ENCODE measurements at regions not wholly inside any gene's neighbourhood (a gene's known extent, or its start where the extent isn't known, plus 50 kb on each side); places are given as distances from the start of the nearest gene placed in this dataset.
"Not testable (repeated sequence)": the region's sequence is repeated elsewhere in the genome, so short reads cannot be mapped to it uniquely, and the experiment has no call there.

DNA sequence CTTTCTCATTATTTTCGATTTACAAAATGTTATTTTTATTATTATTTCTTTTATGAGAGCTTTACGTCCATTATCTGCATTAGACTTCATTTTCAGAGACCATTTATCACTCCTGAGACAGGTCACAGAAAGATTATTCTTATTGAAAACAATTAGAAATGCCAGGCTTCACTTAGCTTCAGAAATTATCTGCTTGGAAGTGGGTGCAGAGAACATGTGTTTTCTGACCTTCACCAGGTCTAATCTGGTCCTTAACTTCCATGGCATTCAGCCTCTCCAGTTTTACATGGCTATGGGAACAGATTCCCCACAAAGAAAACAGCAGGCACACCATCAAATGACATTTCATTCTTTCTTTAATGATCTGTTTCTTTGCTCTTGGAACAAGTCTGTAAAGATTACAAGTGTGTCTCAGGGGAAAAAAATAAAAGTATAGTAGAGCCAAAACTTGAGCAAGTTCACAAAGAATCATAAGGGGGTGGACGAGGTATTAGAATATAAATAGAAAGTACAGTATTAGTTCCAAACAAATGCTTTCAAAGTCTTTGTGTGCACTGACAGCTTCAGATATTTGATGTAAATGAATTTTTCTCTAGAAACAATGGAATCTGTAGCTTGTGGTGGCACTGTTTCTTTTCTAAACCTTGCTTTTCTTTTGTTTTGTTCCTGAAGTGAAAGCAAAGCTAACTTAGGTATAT is 294.2 kb upstream of the MEIS2 start:
- TF ChIP-seq, protein P1, sequence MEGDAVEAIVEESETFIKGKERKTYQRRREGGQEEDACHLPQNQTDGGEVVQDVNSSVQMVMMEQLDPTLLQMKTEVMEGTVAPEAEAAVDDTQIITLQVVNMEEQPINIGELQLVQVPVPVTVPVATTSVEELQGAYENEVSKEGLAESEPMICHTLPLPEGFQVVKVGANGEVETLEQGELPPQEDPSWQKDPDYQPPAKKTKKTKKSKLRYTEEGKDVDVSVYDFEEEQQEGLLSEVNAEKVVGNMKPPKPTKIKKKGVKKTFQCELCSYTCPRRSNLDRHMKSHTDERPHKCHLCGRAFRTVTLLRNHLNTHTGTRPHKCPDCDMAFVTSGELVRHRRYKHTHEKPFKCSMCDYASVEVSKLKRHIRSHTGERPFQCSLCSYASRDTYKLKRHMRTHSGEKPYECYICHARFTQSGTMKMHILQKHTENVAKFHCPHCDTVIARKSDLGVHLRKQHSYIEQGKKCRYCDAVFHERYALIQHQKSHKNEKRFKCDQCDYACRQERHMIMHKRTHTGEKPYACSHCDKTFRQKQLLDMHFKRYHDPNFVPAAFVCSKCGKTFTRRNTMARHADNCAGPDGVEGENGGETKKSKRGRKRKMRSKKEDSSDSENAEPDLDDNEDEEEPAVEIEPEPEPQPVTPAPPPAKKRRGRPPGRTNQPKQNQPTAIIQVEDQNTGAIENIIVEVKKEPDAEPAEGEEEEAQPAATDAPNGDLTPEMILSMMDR (conservative IDR thresholded peaks at IDR 0.05; ENCODE audit: low read depth, low read length), result no peak
- no peak overlapping the region for H3K4me3 ChIP-seq (ENCODE audit: low read depth, low read length)
- no peak for DNase-seq (ENCODE audit: low read depth)

DNA sequence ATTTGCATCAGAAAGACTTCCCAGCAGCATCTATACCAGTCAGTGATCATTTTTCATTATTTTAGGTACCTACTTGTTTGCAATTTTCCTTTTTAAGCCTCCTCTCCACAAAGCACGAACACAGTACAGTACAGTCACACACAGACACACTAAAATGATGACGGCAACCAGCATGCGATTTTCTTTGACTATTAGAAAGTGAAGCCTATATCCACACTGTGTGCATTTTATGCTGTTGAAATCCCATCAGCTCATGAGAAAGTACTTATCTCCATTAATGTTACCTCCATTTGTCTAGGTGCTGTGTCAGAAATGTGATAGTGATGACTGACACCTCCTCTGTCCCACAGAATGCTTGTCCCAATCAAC is 294.7 kb upstream of the MEIS2 start:
- TF ChIP-seq, protein P1 (conservative IDR thresholded peaks at IDR 0.05; ENCODE audit: low read depth, low read length), result no peak
- H3K4me3 ChIP-seq (ENCODE audit: low read depth, low read length), result no peak overlapping the region
- no peak for DNase-seq (ENCODE audit: low read depth)

DNA sequence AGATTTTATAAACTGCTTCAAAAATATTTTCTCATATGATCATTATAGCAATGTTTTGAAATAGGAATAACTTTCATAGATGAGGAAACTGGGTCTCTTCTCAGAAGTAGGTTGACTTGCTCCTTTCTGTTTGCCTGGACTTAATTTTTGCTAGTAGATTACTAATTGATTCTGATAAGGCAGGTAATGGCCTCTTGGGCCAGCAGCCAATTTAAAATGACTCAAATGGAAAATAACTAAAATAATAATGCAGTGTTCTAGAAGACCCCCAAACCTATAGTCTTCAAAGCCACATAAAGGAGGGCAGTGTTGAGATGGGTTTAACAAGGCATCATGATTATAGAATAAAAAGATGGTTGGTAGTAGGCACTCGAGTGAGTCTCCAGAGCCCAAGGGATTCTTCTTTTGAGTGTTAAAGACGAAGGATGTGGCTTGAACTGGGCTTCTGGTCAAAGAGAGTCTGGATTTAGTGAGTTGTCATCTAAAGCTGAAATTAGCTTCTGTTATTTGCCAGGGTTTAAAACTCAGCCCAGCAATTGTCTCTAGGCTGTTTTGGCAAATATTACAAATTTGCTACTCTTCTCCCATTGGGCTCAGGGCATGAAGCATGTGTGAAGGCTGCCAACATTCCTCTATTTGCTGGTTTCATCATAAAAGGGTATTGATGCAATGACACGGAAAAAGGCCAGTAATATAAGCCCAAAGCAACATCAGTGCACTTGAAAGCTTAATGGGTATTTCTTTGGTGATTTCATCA is 297.1 kb upstream of the MEIS2 start:
- TF ChIP-seq, protein P1 (conservative IDR thresholded peaks at IDR 0.05; ENCODE audit: low read depth, low read length), result no peak
- no peak for DNase-seq (ENCODE audit: low read depth)
- no peak overlapping the region for H3K4me3 ChIP-seq (ENCODE audit: low read depth, low read length)

DNA sequence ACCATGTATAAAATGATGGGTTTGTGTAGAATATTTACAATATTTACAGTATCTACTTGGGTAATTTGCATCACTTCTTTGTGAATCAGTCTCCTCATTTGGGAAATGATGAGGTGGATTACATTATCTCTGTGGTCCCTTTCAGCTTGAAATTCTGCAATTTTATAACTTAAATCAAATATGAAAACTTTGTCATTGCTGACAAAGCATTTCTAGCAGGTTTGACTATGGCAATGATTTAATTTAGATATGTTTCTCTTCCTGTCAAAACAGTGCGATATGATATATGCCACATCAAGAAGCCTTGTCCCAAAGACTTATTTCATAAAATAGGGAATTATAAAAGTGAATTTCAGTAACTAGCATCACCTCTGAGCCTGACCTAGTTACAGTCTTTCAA is 315.8 kb upstream of the MEIS2 start:
- DNase-seq (ENCODE audit: low read depth), result no peak
- H3K4me3 ChIP-seq (ENCODE audit: low read depth, low read length), result no peak overlapping the region
- TF ChIP-seq, protein P1 (conservative IDR thresholded peaks at IDR 0.05; ENCODE audit: low read depth, low read length), result no peak

DNA sequence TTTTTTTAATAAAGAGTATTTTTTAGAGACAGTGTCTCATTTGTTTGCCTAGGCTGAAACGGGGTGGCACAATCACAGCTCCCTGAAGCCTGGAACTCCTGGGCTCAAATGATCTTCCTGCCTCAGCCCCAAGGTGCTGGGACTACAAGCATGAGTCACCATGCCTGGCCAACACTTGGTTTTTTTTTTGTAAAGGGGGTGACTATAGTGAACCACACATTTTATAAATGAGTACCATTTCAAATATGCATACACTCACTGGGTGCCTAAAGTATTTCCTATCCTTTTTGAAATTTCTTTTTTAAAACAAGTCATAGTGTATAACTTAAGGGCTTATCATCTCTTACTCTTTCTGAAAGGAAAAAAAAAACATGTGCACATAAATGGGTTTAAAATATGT is 325.2 kb upstream of the MEIS2 start:
- no peak for DNase-seq (ENCODE audit: low read depth)
- TF ChIP-seq, protein P1 (conservative IDR thresholded peaks at IDR 0.05; ENCODE audit: low read depth, low read length), result no peak
- H3K4me3 ChIP-seq (ENCODE audit: low read depth, low read length), result no peak overlapping the region

DNA sequence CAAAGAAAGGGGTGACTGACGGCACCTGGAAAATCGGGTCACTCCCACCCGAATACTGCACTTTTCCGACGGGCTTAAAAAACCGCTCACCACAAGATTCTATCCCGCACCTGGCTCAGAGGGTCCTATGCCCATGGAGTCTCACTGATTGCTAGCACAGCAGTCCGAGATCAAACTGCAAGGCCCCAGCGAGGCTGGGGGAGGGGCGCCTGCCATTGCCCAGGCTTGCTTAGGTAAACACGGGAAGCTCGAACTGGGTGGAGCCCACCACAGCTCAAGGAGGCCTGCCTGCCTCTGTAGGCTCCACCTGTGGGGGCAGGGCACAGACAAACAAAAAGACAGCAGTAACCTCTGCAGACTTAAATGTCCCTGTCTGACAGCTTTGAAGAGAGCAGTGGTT is 327.0 kb upstream of the MEIS2 start:
- DNase-seq (ENCODE audit: low read depth); H3K4me3 ChIP-seq (ENCODE audit: low read depth, low read length): not testable (repeated sequence)

DNA sequence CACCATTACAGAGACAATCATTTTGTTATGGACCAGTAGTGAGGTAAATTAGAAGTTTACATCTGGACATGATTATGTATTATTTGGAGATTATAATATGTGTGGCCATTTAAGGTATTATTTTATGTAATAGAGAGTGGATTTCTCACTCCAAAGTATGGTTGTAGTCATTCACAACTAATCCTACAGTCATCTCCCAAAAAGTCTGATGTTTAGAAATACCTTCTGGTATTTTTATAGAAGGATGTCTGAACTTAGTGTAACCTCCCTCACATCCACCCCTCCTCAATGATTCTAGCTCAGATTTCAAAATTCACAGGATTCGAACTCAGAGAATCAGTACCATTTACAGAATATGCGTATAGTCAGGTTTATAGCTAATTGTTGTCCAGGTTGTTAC is 346.6 kb upstream of the MEIS2 start:
- TF ChIP-seq, protein P1 (conservative IDR thresholded peaks at IDR 0.05; ENCODE audit: low read depth, low read length), result no peak
- H3K4me3 ChIP-seq (ENCODE audit: low read depth, low read length), result no peak overlapping the region
- DNase-seq (ENCODE audit: low read depth), result no peak

Measured in choroid plexus epithelial cell (primary cell).